ENCODE measurements at regions not wholly inside any gene's neighbourhood (a gene's known extent, or its start where the extent isn't known, plus 50 kb on each side); places are given as distances from the start of the nearest gene placed in this dataset.

- no peak for DNase-seq
Measured at GRCh38 chr1:194184425-194184824, 998.0 kb upstream of the B3GALT2 start.

DNA sequence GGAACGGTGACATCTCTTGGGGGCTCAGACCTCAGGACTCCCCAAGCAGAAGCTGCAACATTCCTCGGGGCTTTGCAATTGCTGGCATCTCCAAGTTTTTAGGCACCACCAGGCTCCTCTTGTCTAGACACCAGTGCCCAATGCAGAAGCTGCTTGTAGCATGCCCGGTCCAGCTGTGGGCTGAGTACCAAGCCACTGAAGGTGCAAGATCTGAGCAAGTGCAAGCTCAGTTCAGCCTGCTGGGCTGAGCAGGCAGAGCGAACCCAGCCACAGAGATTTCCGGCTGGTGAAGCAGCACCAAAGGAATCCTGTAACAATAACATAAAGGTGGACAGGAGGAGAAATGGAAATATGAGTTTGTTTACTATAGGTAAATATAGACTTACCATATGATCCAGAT, 995.4 kb upstream of the B3GALT2 start:
- DNase-seq: no peak

- DNase-seq: no peak
Measured at GRCh38 chr1:194176212-194176611, 989.8 kb upstream of the B3GALT2 start.

GRCh38 chr1:194175251-194175650, 988.8 kb upstream of the B3GALT2 start:
- DNase-seq: no peak

GRCh38 chr1:194174528-194174927, 988.1 kb upstream of the B3GALT2 start:
- DNase-seq: no peak

DNA sequence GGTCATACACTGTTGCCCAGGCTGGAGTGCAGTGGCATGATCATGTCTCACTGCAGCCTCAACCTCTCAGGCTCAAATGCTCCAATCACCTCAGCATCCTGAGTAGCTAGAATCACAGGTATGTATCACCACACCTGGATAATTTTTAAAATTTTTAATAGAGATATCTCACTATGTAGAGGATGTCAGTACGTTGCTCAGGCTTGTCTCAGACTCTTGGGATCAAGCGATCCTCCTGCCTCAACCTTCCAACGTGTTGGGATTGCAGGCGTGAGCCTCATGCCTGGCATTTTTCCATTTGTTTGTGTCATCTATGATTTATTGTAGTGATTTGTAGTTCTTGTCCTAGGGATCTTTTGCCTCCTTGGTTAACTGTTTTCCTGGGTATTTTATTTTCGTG, 985.2 kb upstream of the B3GALT2 start:
- no peak for DNase-seq

DNA sequence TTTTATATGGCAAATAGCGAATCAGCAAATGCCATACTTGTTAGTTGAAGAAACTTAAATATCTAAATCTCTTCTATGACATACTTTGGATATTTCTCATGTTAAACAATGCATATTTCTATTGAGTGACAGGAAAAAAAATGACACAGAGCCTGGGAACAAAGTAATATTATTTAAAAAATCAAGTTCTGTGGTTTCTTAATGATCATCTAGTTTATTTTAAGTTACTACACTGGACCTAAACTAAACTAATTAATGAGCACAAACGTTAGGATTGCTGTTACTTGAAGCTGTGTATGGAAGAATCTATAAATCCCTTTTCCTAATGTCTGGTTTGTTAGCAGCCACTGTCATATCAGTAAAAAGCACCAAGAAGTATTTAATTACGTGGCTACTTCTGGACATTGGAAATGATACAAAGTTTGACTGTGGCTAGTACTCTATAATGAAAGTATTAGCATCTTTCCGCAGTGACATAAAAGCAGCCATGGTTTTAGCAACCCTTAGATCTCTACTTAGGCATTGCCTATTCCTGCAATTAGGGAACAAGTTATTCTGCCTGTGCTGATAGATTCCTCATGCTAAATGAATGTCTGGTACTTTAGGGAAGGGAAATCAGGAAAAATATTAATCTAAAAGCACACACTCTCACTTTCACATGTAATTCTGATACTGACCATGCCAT, 981.7 kb upstream of the B3GALT2 start:
- DNase-seq: no peak

- no peak for DNase-seq
Measured at GRCh38 chr1:194164755-194165154, 978.3 kb upstream of the B3GALT2 start.

DNA sequence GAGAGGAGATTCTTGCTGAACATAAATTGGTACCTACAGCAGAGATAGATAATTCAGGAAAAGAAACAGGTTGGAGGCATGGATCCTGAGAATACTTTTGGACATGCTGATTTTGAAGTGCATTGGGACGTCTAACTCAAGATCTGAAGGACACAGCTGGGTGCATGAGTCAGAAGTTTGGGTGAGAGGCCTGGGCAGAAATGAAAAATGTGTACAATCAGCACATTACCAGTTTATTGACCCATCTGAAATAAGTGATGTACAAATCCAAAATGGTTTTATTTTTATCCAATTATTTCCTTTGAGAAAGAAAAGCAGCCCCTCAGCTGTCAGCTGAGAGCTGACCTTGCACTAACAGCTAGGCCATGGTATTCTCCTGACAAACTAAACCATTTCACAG, 975.2 kb upstream of the B3GALT2 start:
- no peak for DNase-seq

DNA sequence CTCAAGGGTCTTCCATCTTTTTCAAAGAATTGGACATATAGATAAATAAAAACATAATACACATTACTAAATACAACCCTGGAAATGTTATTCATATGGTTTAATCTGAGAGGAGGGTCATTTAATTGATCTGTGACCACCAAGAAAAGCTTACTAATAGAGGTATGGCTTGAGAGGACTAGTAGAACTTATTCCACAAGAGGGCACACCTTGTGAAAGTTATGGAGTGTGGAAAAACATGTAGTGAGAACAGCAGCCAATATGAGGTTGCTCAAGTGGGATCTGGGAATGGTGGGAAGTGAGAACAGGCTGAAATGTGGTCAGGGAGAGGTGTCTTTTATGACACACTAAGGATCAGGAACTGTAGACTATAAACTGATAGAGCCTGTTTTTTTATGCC, 973.5 kb upstream of the B3GALT2 start:
- DNase-seq: no peak

DNA sequence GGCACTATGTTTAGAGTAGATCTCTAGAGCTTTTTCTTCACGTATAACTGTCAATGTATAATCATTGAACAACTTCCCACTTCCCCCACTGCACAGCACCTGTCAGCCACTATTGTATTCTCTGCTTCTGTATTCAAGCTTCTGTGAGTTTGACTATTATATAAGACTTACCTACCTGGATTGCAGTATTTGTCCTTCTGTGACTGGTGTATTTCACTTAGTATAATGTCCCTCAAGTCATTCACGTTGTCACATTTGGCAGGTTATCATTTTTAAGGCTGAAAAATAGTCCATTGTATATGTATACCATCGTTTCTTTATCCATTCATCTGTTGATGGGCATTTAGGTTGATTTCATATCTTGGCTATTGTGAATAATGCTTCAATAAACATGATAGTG, 969.5 kb upstream of the B3GALT2 start:
- DNase-seq: no peak

DNA sequence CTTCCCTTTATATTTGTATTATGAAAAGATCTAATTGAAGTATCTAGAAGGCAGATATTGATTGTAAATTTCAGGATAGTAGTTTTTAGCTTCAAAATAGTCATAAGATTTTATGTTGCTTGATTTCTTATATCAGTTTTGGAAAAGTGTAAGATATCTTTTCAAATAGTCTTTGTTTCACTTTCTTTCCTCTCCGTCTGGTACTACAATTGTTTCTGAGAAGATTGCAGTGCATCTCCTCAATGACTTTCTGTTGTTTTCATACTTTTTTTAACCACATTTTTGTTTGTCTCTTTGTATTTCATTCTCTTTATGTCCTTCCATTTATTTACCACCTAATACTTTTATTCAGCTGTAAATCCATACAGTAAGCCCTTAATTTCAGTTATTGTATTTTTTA, 964.6 kb upstream of the B3GALT2 start:
- no peak for DNase-seq

DNA sequence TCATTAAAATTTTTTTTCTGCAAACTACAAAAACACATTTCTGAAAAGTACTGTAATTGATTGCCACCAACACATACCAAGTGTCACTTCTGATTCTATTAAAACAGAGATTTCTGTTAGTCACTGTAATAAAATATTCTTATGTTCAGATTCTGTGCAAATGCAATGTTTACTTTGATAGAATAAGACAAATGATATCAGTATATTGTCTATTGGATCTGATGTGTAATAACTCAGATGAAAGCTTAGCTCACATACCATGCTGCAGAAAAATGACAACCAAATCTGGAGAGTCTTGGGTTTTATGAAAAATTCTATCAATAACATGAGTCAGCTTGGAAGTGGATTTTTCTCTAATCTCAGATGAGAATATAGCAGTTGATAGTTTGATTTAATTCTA, 963.8 kb upstream of the B3GALT2 start:
- no peak for DNase-seq

DNA sequence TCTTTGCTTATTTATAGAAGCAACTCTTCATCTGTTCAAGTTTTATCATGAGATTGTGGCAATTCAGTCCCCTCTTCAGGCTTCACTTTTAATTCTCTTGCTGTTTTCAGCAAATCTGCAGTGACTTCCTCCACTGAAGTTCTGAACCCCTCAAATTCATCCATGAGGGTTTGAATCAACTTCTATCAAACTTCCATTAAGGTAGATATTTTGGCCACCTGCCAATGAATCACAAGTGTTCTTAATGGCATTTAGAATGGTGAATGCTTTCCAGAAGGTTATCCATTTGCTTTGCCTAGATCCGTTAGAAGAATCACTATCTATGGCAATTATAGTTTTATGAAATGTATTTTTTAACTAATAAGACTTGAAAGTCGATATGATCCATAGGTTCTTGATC, 946.7 kb upstream of the B3GALT2 start:
- DNase-seq: no peak

DNA sequence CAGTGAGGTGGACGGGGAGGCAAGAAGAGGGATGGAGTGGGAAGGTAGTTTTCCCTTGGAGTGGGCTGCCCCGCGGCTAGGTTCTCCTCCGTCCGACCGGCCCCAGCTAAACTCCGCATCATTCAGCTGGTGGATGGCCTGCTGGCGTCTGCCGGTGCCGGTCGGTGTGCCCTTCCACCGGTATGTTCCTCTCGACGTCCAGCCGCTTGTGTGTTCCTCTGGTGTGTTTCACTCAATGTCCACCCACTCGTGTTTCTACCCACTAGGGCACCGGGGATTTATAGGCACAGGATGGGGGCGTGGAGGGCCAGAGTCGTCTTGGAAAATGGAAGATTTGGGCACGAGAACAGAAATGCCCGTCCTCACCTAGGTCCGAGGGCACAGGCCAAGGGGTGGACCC, 931.7 kb upstream of the B3GALT2 start:
- no peak for DNase-seq

DNA sequence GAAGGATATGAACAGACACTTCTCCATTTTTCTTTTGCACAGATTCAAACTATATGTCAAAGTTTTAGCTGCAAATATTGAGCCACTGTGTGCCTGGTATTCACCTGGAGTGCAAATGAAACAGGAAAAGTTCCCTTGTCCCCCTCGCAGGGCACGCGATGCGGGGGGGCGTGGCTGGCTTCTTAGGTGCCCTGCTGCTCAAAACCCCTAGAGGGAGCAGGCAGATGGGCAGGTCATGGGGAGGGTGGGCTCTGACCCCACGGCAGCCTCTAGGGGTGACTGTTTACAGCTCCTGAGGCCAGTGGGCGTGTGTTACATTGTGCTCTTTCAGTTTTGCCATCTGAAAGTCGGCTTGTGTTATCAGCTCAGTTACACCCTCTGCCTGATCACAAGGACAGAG, 931.2 kb upstream of the B3GALT2 start:
- DNase-seq: no peak

DNA sequence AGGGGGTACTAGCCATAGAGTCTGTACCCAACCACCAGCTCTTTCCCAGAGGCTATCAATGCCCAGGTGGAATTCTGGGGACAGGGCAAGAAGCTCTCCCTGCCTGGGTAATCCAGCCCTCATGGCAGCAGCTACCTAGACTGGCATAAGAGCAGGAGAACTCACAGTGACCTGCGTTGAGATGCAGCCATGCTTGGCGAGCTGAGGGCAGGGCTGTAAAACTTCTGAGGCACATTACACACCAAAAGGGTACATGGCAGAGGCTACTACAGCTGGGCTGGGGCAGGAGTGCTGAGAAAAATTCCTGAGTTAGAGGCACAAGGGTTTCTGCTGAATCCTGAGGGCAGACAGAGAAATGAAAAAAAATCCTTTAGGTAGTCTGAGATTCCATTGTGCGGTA, 927.9 kb upstream of the B3GALT2 start:
- DNase-seq: no peak

GRCh38 chr1:194105381-194105780, 919.0 kb upstream of the B3GALT2 start:
- DNase-seq: no peak

- DNase-seq: no peak
Measured at GRCh38 chr1:194104247-194104844, 917.9 kb upstream of the B3GALT2 start.

DNA sequence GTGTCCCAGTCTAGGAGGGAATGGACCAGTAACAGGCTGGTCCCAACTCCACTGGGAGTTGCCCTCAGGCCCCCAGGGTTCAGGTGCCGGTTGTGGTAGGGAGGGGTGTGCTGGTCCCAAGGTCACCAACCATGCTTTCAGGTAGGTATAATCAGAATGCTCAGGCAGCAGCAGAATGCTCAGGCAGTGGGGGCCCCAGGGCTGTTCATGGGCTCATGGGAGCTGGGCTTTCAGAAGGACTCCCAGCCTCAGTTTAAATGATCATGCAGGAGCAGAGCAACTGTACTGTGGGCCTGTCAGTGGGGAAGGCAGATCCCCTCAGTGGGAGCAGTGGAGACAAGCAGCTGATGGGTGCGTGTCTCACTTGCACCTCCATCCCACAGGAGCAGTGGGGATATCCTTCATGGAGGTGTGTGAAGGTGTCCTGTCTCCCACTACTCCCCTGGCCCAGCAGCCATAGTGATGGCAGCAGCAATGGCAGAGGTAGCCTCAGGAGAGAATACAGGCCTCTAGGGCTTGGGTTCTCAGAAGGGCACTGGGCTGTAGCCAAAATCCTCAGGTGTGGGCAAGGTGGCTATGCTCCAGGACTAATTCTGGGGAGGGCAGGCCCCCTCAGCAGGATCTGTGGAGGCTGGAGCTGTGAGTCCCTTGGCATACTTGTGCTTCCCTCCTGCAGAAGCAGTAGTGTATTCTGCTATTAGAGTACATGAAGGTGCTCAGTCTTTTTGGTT, 917.3 kb upstream of the B3GALT2 start:
- no peak for DNase-seq

DNA sequence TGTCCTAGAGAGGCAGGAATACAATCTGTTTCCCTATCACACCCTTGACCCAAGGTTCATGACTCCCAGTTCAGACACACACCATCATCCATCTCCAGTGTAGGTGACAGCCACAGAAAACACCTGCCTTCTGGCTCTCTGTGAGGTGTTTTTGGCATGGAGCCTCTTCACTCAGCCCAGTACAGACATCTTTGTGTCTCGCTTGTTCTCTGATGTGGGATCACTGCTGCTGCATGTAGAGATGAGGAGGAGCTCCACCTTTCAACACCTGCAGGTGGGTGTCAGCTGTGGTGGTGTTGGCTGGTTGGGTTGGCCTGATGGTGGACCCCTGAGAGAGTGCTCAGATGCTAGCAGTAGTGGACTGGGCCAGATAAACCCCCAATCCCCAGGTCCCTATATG, 916.7 kb upstream of the B3GALT2 start:
- no peak for DNase-seq

- no peak for DNase-seq
Measured at GRCh38 chr1:194102607-194103006, 916.2 kb upstream of the B3GALT2 start.

GRCh38 chr1:194084755-194085154, 898.3 kb upstream of the B3GALT2 start:
- no peak for DNase-seq

DNA sequence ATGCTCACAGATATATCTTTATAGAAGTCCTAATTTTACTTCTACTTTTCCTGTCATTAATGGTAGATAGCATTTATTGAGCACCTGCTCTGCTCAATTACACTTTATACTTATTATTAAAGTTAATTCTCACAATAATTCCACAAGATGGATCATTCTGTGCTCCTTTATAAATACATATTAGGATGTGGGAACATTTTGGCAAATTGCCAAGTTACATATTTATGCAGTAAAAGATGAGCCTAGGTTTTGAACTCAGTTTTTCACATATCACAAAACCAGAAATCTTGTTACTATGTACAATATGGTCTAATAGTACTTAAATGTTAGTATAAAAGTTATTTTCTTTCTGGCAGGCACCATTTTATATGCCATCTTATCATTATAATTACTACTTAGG, 895.0 kb upstream of the B3GALT2 start:
- DNase-seq: no peak

- no peak for DNase-seq
Measured at GRCh38 chr1:194080826-194081225, 894.4 kb upstream of the B3GALT2 start.
